ENCODE measurements at regions not wholly inside any gene's neighbourhood (a gene's known extent, or its start where the extent isn't known, plus 50 kb on each side); places are given as distances from the start of the nearest gene placed in this dataset.

GRCh38 chr1:56285554-56286402 lies 293.6 kb downstream of the PLPP3 start:
- no CpG with 5 or more reads among the region's 4 CpGs for WGBS, 2 donors (ENCODE audit: extremely low coverage in 2 of 2, insufficient read length in 2 of 2, insufficient replicate concordance in 1 of 2)
- no peaks in the 10 kb centered on the region for H3K36me3 ChIP-seq (replicated peaks in 1 of 2; ENCODE audit: control insufficient read depth in 2 of 2, insufficient read depth in 2 of 2, low read length in 2 of 2)
- no peaks in the 10 kb centered on the region for H3K27me3 ChIP-seq (ENCODE audit: control insufficient read depth in 3 of 3, insufficient read depth in 3 of 3, low read depth in 1 of 3, low read length in 3 of 3)
- H3K4me2 ChIP-seq (ENCODE audit: insufficient read depth, low read length, poor library complexity, severe bottlenecking) = no peak overlapping the region
- H3K27ac ChIP-seq (replicated peaks; ENCODE audit: low read length) = no peak overlapping the region
- no peak overlapping the region for H3K18ac ChIP-seq (ENCODE audit: low read length)
- no peak overlapping the region for H2BK5ac ChIP-seq (ENCODE audit: low read length)
- H3K14ac ChIP-seq (ENCODE audit: low read length) = no peak overlapping the region
- no peak for DNase-seq (ENCODE audit: low spot score)
- H3K9me3 ChIP-seq (replicated peaks in 1 of 2; ENCODE audit: control insufficient read depth in 2 of 2, insufficient read depth in 1 of 2, low read depth in 1 of 2, low read length in 2 of 2) = no peaks in the 10 kb centered on the region
- H3K4ac ChIP-seq (ENCODE audit: low read length) = no peak overlapping the region
- no peak overlapping the region for H3K4me3 ChIP-seq (ENCODE audit: low read length in 2 of 2)
- H2BK15ac ChIP-seq (ENCODE audit: low read length) = no peak overlapping the region
- H4K91ac ChIP-seq (ENCODE audit: low read depth, low read length, poor library complexity) = no peak overlapping the region
- H4K8ac ChIP-seq (ENCODE audit: low read depth, low read length) = no peak overlapping the region
- peaks cover 0 to 2% of the 10 kb centered on the region in 2 donors for H3K4me1 ChIP-seq (ENCODE audit: control insufficient read depth in 2 of 2, insufficient read depth in 1 of 2, low read depth in 1 of 2, low read length in 2 of 2)
- H2BK12ac ChIP-seq (ENCODE audit: low read length) = no peak overlapping the region
- H2BK120ac ChIP-seq (ENCODE audit: low read depth, low read length) = no peak overlapping the region
- no peak overlapping the region for H2AFZ ChIP-seq (ENCODE audit: low read length)
- H3K9ac ChIP-seq (ENCODE audit: low read depth, low read length, poor library complexity) = no peak overlapping the region
- H2AK5ac ChIP-seq (ENCODE audit: low read depth, low read length) = no peak overlapping the region
- H3K23ac ChIP-seq (ENCODE audit: low read depth, low read length, poor library complexity) = no peak overlapping the region
- H3K79me1 ChIP-seq (ENCODE audit: low read depth, low read length) = no peaks in the 10 kb centered on the region

GRCh38 chr1:56284928-56285327 lies 294.4 kb downstream of the PLPP3 start:
- Histone ChIP-seq H2BK5ac (ENCODE audit: low read length) (no peak overlapping the region), H4K8ac (ENCODE audit: low read depth, low read length) (no peak overlapping the region), H2BK15ac (ENCODE audit: low read length) (no peak overlapping the region), H3K27ac (replicated peaks; ENCODE audit: low read length) (no peak overlapping the region), H3K27me3 (ENCODE audit: control insufficient read depth in 3 of 3, insufficient read depth in 3 of 3, low read depth in 1 of 3, low read length in 3 of 3) (no peaks in the 10 kb centered on the region), H3K4me1 (ENCODE audit: control insufficient read depth in 2 of 2, insufficient read depth in 1 of 2, low read depth in 1 of 2, low read length in 2 of 2) (peaks cover 0 to 2% of the 10 kb centered on the region in 2 donors), H2BK120ac (ENCODE audit: low read depth, low read length) (no peak overlapping the region), H2BK12ac (ENCODE audit: low read length) (no peak overlapping the region), H4K91ac (ENCODE audit: low read depth, low read length, poor library complexity) (no peak overlapping the region), H3K4me3 (ENCODE audit: low read length in 2 of 2) (no peak overlapping the region), H2AFZ (ENCODE audit: low read length) (no peak overlapping the region), H3K18ac (ENCODE audit: low read length) (no peak overlapping the region), H3K79me1 (ENCODE audit: low read depth, low read length) (no peaks in the 10 kb centered on the region), H3K9me3 (replicated peaks in 1 of 2; ENCODE audit: control insufficient read depth in 2 of 2, insufficient read depth in 1 of 2, low read depth in 1 of 2, low read length in 2 of 2) (no peaks in the 10 kb centered on the region), H3K36me3 (replicated peaks in 1 of 2; ENCODE audit: control insufficient read depth in 2 of 2, insufficient read depth in 2 of 2, low read length in 2 of 2) (no peaks in the 10 kb centered on the region), H2AK5ac (ENCODE audit: low read depth, low read length) (no peak overlapping the region), H3K14ac (ENCODE audit: low read length) (no peak overlapping the region), H3K4me2 (ENCODE audit: insufficient read depth, low read length, poor library complexity, severe bottlenecking) (no peak overlapping the region), H3K4ac (ENCODE audit: low read length) (no peak overlapping the region), H3K23ac (ENCODE audit: low read depth, low read length, poor library complexity) (no peak overlapping the region), H3K9ac (ENCODE audit: low read depth, low read length, poor library complexity) (no peak overlapping the region)
- no CpG with 5 or more reads among the region's 3 CpGs for WGBS, 2 donors (ENCODE audit: extremely low coverage in 2 of 2, insufficient read length in 2 of 2, insufficient replicate concordance in 1 of 2)
- no peak for DNase-seq (ENCODE audit: low spot score)

- Histone ChIP-seq H3K4me3 (ENCODE audit: low read length in 2 of 2) (no peak overlapping the region), H3K4me1 (ENCODE audit: control insufficient read depth in 2 of 2, insufficient read depth in 1 of 2, low read depth in 1 of 2, low read length in 2 of 2) (no peaks in the 10 kb centered on the region), H4K8ac (ENCODE audit: low read depth, low read length) (no peak overlapping the region), H3K27me3 (ENCODE audit: control insufficient read depth in 3 of 3, insufficient read depth in 3 of 3, low read depth in 1 of 3, low read length in 3 of 3) (no peaks in the 10 kb centered on the region), H3K79me1 (ENCODE audit: low read depth, low read length) (no peaks in the 10 kb centered on the region), H2BK15ac (ENCODE audit: low read length) (no peak overlapping the region), H3K36me3 (replicated peaks in 1 of 2; ENCODE audit: control insufficient read depth in 2 of 2, insufficient read depth in 2 of 2, low read length in 2 of 2) (no peaks in the 10 kb centered on the region), H3K27ac (replicated peaks; ENCODE audit: low read length) (no peak overlapping the region), H3K4ac (ENCODE audit: low read length) (no peak overlapping the region), H2BK5ac (ENCODE audit: low read length) (no peak overlapping the region), H3K18ac (ENCODE audit: low read length) (no peak overlapping the region), H2AFZ (ENCODE audit: low read length) (no peak overlapping the region), H3K14ac (ENCODE audit: low read length) (no peak overlapping the region), H3K23ac (ENCODE audit: low read depth, low read length, poor library complexity) (no peak overlapping the region), H2AK5ac (ENCODE audit: low read depth, low read length) (no peak overlapping the region), H2BK12ac (ENCODE audit: low read length) (no peak overlapping the region), H2BK120ac (ENCODE audit: low read depth, low read length) (no peak overlapping the region), H3K9ac (ENCODE audit: low read depth, low read length, poor library complexity) (no peak overlapping the region), H4K91ac (ENCODE audit: low read depth, low read length, poor library complexity) (no peak overlapping the region), H3K9me3 (replicated peaks in 1 of 2; ENCODE audit: control insufficient read depth in 2 of 2, insufficient read depth in 1 of 2, low read depth in 1 of 2, low read length in 2 of 2) (no peaks in the 10 kb centered on the region), H3K4me2 (ENCODE audit: insufficient read depth, low read length, poor library complexity, severe bottlenecking) (no peak overlapping the region)
- no CpG with 5 or more reads among the region's 3 CpGs for WGBS, 2 donors (ENCODE audit: extremely low coverage in 2 of 2, insufficient read length in 2 of 2, insufficient replicate concordance in 1 of 2)
- no peak for DNase-seq (ENCODE audit: low spot score)
Measured at GRCh38 chr1:56278061-56278460, 301.3 kb downstream of the PLPP3 start.

GRCh38 chr1:56268519-56269140 lies 310.7 kb downstream of the PLPP3 start:
- no peak overlapping the region for H2BK120ac ChIP-seq (ENCODE audit: low read depth, low read length)
- no peak overlapping the region for H2AFZ ChIP-seq (ENCODE audit: low read length)
- no peak overlapping the region for H3K4me2 ChIP-seq (ENCODE audit: insufficient read depth, low read length, poor library complexity, severe bottlenecking)
- WGBS, 2 donors (ENCODE audit: extremely low coverage in 2 of 2, insufficient read length in 2 of 2, insufficient replicate concordance in 1 of 2) = no CpG with 5 or more reads among the region's 7 CpGs
- no peak overlapping the region for H3K14ac ChIP-seq (ENCODE audit: low read length)
- DNase-seq (ENCODE audit: low spot score) = no peak
- H3K23ac ChIP-seq (ENCODE audit: low read depth, low read length, poor library complexity) = no peak overlapping the region
- H3K27ac ChIP-seq (replicated peaks; ENCODE audit: low read length) = no peak overlapping the region
- H3K79me1 ChIP-seq (ENCODE audit: low read depth, low read length) = no peaks in the 10 kb centered on the region
- H2BK12ac ChIP-seq (ENCODE audit: low read length) = no peak overlapping the region
- H3K4me1 ChIP-seq (ENCODE audit: control insufficient read depth in 2 of 2, insufficient read depth in 1 of 2, low read depth in 1 of 2, low read length in 2 of 2) = no peaks in the 10 kb centered on the region
- H2BK15ac ChIP-seq (ENCODE audit: low read length) = no peak overlapping the region
- H3K4ac ChIP-seq (ENCODE audit: low read length) = no peak overlapping the region
- H2BK5ac ChIP-seq (ENCODE audit: low read length) = no peak overlapping the region
- no peak overlapping the region for H2AK5ac ChIP-seq (ENCODE audit: low read depth, low read length)
- no peak overlapping the region for H4K91ac ChIP-seq (ENCODE audit: low read depth, low read length, poor library complexity)
- no peaks in the 10 kb centered on the region for H3K27me3 ChIP-seq (ENCODE audit: control insufficient read depth in 3 of 3, insufficient read depth in 3 of 3, low read depth in 1 of 3, low read length in 3 of 3)
- H3K18ac ChIP-seq (ENCODE audit: low read length) = no peak overlapping the region
- no peak overlapping the region for H3K9ac ChIP-seq (ENCODE audit: low read depth, low read length, poor library complexity)
- H3K4me3 ChIP-seq (ENCODE audit: low read length in 2 of 2) = no peak overlapping the region
- H3K9me3 ChIP-seq (replicated peaks in 1 of 2; ENCODE audit: control insufficient read depth in 2 of 2, insufficient read depth in 1 of 2, low read depth in 1 of 2, low read length in 2 of 2) = no peaks in the 10 kb centered on the region
- H3K36me3 ChIP-seq (replicated peaks in 1 of 2; ENCODE audit: control insufficient read depth in 2 of 2, insufficient read depth in 2 of 2, low read length in 2 of 2) = no peaks in the 10 kb centered on the region
- H4K8ac ChIP-seq (ENCODE audit: low read depth, low read length) = no peak overlapping the region

Data from neuronal stem cell (in vitro differentiated cells).